Amniotic stem cell (primary cell): ENCODE measurements at regions not wholly inside any gene's neighbourhood (a gene's known extent, or its start where the extent isn't known, plus 50 kb on each side); places are given as distances from the start of the nearest gene placed in this dataset.
"Not testable (repeated sequence)": the region's sequence is repeated elsewhere in the genome, so short reads cannot be mapped to it uniquely, and the experiment has no call there.

Source experiments
- DNase-seq: peaks from one replicate; lab custom pipeline; 2025; lab: John Stamatoyannopoulos, UW

DNA sequence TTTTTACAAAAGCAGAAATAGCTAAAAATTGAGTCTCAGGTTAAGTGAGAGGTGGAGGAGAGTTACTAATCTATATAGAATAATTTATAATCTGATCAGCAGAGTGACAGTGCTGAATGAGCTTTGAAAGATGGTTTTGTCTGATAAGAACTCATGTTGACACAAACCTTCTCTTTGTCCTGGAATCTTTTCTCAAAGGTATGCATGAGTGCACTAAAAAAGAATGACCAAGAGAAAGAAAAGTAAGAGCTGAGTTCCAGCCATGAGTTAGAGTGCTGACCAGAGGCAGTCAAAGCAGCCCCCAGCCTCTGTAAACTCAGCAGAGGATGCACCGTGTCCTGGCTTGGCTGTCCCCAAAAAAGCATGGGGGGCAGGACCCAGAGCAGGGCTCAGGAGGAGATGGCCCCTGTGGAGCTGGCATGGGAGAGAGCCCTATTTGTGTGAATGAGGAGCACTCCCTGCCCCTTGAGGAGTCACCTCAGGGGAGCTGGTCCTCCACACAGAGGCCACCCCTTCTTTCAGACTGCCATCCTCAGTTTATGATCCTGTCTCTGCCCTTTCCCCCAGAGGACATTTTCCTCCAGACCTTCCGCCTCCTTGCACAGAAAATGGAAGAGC is 129.8 kb downstream of the SEC23A start:
- no peak for DNase-seq

DNA sequence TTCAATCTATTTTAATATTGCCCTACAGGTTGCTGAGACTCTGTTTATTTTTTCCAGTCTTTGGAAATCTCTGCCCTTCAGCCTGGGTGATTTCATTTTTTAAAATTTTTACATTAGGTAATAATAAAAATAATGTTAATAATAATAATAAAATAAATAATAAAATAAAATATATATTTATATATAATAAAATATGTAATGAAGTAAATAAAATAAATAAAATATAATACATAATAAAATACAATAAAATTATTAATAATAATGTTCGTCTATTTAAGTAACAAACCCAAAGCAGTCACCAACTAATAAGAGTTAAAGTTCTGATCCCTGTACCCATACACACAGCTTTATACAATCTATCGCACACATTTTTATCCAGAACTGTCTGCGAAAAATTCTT is 130.5 kb downstream of the SEC23A start:
- no peak for DNase-seq

- DNase-seq = no peak
Observed at GRCh38 chr14:38971258-38971921, 131.6 kb downstream of the SEC23A start.

DNA sequence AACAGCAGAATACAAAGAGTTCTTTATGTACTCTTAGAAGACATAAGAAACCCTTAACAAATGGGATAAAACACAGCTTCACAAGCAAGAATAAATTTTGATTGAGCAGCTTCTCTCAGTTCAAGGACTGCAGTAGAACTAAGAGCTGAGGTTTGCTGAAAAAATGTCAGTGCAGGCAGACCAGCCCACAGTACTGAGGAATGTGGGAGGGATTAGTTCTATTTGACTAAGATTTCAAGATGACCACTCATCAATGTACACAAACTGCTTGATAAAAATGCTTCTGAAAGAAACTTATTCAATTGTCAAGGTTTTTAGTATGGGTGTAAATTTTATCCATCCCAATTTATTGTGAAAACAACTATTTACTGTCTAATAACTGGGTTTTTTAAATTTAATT is 138.4 kb downstream of the SEC23A start:
- no peak for DNase-seq

DNA sequence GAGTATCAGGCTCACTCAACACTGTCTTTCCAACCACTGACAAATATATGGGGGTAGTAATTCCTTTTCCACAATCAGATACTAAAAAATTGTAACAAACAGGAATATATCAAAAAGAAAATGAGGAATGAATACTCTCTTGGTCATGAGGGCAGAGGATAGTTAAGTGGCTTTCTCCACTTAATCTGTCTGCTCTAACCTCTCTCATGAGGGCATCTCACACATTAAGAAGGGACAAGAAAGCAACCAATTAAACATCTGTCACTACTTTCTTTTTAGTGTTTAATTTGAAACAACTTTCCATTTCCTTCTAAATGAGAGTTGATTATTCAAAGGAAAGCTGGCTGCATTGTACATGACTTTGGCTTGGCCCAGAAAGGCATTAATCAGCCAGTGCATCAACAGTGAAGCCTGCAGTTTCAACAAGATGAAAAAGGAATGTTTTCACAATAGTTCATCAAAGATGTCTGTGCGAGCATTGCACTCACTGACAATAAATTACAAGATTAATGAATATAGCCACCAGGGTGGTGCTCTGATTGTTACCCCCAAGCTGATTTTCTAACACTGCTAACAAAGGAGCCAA is 142.0 kb downstream of the SEC23A start:
- DNase-seq = no peak

DNA sequence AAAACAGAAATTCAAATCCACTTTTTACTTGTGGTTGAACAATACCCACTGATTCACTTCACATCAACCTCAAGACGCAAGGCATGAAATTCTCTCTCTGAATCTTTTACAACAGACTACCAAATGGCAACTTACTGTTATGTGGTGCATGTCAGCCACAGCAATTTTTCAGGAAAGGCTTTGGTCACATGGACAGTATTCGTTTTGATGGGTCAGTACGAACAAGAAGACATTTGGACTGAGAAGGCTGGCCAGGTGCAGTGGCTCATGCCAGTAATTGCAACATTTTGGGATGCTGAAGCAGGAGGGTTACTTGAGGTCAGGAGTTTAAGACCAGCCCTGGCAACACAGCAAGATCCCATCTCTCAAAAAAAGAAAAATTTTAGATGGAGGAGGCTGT is 144.0 kb downstream of the SEC23A start:
- no peak for DNase-seq

GRCh38 chr14:38958589-38958988 is 144.4 kb downstream of the SEC23A start:
- no peak for DNase-seq

GRCh38 chr14:38951451-38951850 is 151.6 kb downstream of the SEC23A start:
- DNase-seq = no peak

- DNase-seq = no peak
Observed at GRCh38 chr14:38950676-38951075, 152.4 kb downstream of the SEC23A start.

DNA sequence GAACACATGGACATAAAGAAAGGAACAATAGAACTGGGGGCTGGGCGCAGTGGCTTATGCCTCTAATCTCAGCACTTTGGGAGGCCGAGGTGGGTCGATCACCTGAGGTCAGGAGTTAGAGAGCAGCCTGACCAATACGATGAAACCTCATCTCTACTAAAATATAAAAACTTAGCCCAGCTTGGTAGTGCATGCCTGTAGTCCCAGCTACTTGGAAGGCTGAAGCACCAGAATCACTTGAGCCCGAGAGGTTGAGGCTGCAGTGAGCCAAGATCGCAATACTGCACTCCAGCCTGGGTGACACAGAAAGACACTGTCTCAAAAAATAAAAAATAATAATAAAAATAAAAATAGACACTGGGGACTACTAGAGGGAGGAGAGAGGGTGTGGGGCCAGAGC is 154.5 kb downstream of the SEC23A start:
- DNase-seq = no peak

- DNase-seq = no peak
Observed at GRCh38 chr14:38948171-38948570, 154.9 kb downstream of the SEC23A start.

- DNase-seq = no peak
Observed at GRCh38 chr14:38947343-38947742, 155.7 kb downstream of the SEC23A start.

DNA sequence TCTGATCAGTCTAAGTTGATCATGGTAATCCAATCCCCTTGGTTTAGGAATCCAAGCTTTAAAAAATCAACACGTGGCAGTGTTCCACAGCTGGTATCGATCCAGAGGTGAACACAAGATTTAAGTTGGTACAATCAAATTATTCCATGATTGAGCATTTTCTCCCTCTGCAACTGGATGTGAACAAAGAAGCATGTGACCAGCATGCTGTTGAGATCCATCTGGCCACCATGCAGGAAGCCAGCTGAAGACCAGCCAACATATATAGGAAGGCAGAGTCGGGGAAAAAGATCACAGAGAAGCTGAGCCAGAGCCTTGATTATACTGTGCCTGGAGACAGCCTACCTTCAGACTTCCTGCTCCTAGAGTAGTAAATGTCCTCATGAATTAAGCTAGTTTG is 158.3 kb downstream of the SEC23A start:
- no peak for DNase-seq

- no peak for DNase-seq
Observed at GRCh38 chr14:38941488-38941887, 161.5 kb downstream of the SEC23A start.

DNA sequence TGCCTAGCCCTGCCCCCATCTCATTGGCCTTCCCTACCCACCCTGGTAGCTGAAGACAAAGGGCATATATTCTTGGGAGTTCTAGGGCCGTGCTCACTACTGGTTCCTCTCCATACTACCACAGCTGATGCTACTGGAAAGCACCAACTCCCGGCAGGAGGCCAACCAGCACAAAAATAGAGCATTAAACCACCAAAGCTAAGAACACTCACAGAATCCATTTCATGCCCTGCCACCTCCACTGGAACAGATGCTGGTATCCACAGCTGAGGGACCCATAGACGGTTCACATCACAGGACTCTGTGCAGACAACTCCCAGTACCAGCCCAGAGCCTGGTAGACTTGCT is 170.4 kb downstream of the SEC23A start:
- DNase-seq = not testable (repeated sequence)

DNA sequence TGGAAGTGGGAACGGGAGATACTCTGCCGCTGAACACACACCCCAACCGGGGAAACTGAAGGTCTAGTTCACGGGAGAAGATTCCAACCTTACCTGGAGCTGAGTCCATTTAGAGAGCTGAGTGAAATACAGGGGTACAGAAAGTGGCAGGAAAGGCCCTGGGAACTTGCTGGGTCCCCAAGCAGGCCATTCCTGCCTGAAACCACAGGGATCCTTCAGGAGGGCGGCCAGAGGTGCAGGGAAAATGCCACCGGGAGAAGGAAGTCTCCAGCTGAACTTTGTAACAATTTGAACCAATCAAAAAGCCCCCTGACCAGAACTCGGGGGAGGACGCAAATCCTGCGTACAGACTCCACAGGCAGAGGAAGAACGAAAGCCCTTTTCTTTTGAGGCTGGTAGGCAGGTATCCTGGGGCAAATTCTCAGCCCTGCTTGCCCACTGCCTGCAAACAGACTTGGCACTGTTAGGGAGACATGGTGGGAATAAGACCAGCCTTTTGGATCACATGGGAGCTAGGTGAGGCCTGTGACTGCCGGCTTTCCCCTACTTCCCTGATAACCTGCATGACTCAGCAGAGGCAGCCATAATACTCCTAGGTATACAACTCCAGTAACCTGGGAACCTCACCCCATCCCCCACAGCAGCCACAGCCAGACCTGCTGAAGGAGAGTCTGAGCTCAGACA is 170.9 kb downstream of the SEC23A start:
- DNase-seq = no peak

DNA sequence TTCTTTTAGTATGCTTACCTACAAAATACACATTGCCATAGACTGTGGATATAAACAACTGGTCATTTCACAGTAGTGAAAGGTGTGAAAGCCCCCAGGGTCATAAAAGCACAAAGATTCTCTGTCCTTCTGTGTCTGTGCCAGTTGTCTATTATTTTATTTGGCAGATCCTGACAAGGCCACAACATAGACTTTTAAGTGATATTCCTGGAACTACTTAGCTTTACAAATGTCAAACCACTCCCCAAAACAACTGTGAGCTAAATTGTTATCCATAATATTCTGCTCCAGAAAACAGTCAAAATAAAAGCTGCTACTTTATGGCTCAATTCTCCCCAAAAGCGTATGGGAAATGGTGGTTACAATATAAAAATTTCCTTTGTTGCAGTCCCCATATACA is 172.1 kb downstream of the SEC23A start:
- no peak for DNase-seq

- DNase-seq = no peak
Observed at GRCh38 chr14:38930022-38930421, 173.0 kb downstream of the SEC23A start.

GRCh38 chr14:38929416-38929815 is 173.6 kb downstream of the SEC23A start:
- DNase-seq = no peak

GRCh38 chr14:38921893-38922292 is 181.1 kb downstream of the SEC23A start:
- not testable (repeated sequence) for DNase-seq

GRCh38 chr14:38915125-38915524 is 187.9 kb downstream of the SEC23A start:
- no peak for DNase-seq

- no peak for DNase-seq
Observed at GRCh38 chr14:38910092-38910491, 192.9 kb downstream of the SEC23A start.

GRCh38 chr14:38904959-38905358 is 198.1 kb downstream of the SEC23A start:
- DNase-seq = no peak
